ENCODE measurements at regions not wholly inside any gene's neighbourhood (a gene's known extent, or its start where the extent isn't known, plus 50 kb on each side); places are given as distances from the start of the nearest gene placed in this dataset.
"Not testable (repeated sequence)": the region's sequence is repeated elsewhere in the genome, so short reads cannot be mapped to it uniquely, and the experiment has no call there.

DNA sequence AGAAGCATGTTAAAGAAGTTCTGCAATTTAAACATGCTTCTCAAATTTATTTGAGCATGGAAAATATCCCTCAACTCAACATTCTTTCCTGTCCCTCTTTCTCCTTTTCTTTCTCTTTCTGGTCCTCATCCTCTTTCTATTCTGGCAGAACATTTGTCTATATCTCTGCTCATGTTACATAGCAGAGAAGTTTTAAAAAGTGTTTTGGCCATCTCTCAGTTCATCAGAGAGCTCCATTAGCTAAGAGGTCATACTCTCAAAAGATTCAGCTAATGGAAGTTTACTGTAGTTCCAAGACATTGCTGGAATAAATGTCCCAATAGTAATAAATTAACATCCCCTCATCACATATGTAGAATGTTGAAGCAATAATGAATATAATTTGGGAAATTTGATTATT lies 53.5 kb downstream of the XCL2 start:
- no peak for DNase-seq

DNA sequence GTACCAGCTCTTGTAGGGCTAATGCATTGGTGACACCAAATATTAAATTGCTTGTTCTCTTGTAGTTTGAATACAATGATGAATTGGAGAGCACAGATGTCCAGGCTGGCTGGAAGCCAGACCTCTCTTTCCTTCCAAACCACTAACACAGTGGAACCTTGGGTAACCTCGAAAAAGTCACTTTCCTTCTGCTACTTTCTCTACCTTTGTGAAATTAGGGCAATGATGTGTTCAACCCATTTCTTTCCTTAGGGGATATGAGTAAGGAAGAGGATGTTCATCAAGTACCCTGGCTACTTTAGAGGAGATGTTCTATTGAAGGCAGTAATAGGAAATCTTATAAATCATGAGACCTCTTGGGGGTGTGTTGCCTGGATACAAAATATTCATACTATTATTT lies 55.7 kb downstream of the XCL2 start:
- DNase-seq, result no peak

DNA sequence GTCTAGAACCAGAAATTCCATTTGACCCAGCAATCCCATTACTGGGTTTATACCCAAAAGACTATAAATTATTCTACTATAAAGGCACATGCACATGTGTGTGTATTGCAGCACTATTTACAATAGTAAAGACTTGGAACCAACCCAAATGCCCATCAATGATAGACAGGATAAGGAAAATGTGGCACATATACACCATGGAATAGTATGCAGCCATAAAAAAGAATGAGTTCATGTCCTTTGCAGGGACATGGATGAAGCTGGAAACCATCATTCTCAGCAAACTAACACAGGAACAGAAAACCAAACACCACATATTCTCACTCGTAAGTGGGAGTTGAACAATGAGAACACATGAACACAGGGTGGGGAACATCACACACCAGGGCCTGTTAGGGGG lies 57.0 kb downstream of the XCL2 start:
- not testable (repeated sequence) for DNase-seq

DNA sequence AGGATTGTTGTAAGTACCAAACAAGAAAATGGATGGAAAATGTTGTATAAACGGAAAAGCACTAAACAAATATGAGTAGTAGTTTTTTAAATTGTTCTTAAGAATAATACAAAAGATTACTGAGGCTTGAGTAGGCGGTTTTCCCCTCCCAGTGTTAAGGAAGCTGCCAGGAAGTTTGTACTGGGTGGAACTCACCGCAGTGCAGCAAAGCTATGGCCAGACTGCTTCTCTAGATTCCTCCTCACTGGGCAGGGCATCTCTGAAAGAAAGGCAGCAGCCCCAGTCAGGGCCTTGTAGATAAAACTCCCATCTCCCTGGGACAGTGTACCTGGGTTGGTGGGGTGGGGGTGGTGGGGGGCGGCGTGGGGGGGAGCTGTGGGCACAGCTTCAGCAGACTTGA lies 58.7 kb downstream of the XCL2 start:
- DNase-seq, result no peak

DNA sequence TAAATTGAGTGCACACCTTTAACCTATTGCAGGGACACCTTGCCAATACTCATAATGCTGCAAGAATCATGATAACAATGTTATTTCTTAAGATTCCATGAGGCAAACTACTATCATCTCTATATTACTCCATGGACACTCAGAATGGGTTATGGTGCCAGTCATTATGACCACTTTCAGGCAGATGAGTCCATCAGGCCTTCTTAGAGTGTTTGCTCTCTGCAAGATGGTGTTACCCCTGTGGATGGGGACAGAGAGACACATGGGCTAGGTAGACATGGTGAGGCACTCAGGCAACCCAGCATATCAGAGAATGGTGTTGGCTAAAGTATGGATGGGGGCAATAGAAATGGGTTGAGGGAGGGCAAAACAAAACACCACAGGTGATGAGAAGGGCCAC lies 59.7 kb downstream of the XCL2 start:
- DNase-seq, result no peak

DNA sequence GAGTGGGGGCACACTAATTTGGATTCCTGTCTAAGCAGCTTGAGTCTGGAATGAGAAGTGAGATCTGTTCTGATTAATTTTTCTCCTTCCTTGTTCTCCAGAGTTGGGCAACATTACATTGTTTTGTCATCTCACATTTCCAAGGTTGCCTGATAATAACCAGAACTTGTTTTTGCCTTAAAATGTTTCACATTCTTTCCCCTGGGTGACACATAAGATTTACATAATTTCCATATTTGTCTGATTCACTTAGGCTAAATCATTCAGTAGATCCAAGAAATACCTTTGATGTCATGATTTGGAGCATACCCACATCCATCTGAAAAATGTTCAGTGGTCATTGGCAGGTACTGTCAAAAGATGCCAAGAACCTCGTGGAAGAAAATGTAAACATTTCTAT lies 60.3 kb downstream of the XCL2 start:
- DNase-seq, result no peak

DNA sequence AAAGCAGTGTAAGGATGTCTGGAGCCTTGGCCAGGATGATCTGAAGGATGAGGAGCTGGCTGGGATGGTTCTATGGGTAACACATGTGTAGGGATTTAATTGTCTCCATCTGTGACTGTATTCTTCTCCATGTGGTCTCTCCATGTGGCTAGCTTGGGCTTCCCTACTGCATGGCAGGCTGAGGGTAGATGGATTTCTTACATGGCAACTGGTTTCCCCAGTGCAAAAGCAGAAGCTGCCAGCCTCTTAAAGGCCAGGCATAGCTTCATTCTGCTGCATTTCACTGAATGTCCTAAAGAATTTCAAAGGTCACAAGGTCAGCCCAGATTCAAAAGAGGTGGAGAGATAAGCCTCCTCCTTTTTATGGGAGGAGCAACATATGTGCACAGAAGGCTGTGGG lies 61.7 kb downstream of the XCL2 start:
- DNase-seq, result no peak

DNA sequence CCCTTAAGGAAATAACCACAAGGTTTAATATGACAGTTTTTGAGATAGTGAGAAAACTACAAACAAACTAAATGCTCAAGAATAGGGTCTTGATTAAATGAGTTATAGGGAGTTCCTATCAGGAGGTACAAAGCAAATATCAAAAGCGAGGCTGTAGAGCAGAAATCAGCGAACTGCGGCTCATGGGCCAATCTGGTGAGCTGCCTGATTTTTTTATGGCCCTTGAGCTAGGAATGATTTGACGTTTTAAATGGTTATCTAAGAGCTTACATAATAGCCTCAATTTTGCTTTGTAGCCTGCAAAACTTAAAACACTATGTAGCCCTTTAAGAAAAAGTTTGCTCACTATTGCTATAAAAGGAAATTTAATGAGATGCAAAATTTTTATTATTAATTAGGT lies 62.2 kb downstream of the XCL2 start:
- no peak for DNase-seq

DNA sequence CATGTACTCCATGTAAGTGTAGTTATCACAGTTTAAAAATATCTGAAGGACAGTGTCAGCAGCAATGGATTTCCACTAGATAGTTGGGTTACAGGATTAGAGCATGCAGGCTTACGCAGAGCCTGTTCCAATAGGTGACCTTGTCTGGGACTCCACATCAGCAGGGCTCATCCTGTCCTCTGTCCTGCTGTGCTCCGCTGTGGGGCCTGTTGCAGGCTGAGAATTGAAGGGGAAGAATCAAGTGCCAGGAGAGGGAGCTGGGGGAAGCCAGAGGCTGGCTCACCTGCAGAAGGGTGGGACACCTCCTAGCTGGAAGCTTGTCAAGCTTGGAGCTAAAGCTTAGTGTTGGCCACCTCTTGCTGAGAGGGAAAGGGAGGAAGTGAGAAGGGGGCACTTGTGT lies 62.8 kb downstream of the XCL2 start:
- DNase-seq, result no peak

DNA sequence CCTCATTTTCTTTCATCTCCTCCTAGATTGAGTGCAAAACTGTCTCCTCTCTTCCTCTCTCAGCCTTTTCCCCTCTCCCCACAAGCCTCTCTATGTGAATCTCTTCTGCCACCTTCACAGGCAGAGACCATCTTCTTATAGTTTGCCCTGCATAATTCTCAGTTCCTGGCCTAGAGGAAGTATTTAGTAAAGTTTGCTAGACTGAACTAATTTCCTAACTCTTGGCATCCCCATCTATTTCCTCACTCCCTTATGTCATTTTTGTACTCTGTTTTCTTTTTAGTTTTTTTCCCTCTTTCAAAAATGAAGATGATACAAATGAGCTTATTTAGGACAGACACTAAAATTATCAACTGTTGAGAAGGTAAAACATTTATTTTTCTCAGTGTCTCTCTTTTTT lies 66.0 kb downstream of the XCL2 start:
- no peak for DNase-seq

DNA sequence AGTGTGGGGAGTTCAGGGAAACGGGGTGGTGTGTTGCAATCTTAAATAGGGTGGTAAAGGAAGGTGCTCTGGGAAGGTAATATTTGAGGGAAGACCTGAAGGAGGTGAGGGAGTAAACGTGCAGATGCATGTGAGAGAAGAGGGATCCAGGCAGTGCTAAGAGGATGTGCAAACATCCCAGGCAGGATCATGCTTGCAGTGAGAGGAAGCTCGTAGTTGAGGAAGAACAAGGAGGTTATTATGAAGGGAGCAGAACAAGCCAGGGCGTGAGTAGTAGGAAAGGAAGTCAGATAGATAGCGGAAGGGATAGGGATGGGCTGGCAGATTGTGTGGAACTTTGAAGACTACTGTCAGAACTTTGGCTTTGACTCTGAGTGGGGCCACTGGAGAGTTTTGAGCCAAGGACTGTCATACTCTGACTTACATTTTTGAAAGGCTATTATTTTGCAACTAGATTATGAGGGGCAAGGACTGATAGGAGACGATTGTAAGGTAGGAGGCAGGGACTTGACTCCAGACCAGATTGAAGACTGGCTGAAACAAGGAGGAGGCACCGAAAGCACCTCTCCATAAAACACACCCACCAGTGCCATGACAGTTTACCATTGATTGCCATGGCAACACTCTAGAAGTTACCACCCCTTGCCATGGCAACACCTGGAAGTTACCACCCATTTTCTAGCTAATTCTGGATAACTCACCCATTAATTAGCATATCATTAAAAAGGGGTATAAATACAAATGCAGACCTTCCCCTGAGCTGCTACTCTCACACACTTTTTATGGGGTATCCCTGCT lies 67.0 kb downstream of the XCL2 start:
- no peak for DNase-seq

DNA sequence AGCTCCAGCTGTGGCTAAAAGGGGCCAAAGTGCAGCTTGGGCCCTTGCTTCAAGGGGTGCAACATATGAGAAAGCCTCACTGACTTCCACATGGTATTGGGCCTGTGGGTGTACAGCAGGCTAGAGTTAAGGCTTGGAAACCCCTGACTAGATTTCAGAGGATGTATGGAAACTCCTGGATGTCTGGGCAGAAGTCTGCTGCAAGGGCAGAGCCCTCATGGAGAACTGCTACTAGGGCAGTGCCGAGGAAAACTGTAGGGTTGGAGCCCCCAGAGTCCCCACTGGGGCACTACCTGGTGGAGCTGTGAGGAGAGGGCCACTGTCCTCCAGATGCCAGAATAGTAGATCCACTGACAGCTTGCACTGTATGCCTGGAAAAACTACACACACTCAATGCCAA lies 69.5 kb downstream of the XCL2 start:
- DNase-seq, result no peak

DNA sequence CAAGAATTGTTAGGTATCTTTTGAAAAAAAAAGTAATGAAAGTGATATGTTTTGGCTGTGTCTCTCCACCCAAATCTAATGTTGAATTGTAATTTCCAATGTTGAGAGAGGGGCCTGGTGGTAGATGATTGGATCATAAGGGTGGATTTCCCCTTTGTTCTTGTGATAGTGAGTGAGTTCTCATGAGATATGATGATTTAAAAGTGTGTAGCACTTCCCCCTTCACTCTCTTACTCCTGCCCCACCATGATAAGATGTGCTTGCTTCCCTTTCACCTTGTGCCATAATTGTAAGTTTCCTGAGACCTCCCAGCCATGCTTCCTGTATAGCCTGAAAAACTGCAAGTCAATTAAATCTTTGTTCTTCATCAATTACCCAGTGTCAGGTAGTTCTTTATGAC lies 70.7 kb downstream of the XCL2 start:
- DNase-seq, result no peak

DNA sequence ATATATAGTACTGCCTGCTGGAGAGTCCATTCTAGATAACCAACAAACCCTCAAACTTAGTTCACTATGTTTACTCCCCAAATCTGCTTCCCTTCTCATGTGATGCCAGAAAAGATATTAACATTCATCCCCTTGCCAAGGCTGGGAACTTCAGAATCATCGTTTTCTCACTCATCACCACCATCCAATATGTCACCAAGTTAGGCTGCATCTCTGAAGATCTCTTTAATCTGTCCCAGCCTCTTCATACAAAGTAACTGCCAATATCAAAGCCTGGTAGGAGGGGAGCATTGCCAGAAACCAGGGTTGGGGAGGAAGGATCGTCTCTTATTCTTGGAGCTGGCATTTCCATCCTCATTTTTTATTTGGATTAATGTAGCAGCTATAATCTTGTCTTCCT lies 71.6 kb downstream of the XCL2 start:
- no peak for DNase-seq

DNA sequence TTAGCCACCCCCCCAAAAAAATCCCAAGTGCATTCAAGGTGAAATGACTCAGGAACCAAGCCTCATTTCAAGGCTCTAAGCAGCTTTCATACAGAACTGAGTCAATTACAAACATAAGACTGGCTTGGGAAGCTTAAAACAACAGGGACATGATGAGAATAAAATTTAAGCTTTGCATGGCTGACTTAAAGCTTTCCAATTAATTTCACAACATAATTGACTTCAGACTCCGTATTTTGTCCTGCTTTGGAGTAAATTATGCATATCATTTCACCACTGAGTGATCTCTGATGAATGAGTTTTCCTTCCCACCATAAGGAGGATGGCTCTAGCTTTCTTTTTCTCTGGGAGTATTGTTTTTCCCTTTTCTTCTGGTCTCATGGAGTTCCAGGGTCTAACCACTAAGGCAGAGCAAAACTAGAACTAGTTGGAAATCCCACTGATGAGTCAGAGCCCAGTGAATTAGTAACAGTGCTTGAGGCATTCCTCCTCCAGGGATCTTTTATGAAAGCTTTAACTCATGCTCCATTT lies 72.8 kb downstream of the XCL2 start:
- DNase-seq, result peak; percentile 11

DNA sequence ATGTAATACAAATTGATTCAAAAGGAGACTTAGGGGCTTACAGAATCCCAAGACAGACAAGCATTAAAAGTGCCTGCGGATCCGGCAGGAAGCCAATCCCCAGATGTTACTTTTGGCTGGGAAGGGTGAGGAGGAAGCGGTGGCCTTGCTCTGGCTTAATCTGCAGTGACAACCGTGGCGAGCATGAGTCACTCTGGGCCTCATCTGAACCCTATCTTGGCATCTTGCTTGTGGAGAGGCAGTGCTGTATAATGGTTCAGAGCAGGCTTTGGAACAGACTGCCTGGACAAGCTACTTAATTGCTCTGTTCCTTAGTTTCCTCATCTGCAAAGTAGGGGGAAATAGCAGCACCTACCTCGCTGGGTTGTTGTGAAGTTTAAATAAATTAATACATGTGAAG lies 74.1 kb downstream of the XCL2 start:
- no peak for DNase-seq

DNA sequence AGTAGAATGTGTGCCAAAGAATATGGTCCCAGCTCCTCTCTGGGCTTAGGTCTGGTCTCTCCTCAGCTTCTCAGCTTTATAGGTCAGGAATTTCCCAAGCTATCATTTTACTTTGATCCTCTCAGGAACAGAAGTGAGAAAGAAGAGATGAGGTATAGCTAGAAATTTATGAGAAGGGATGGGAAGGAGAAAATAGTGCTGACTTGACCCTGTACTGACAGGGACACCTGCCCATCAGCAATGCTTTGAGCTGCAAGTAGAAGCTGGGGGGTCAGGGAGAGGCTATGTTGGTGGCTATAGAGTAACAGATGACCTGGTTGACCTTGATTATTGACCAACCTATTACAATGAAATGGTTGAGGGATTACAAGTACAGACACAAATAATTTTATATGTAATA lies 75.0 kb downstream of the XCL2 start:
- no peak for DNase-seq

DNA sequence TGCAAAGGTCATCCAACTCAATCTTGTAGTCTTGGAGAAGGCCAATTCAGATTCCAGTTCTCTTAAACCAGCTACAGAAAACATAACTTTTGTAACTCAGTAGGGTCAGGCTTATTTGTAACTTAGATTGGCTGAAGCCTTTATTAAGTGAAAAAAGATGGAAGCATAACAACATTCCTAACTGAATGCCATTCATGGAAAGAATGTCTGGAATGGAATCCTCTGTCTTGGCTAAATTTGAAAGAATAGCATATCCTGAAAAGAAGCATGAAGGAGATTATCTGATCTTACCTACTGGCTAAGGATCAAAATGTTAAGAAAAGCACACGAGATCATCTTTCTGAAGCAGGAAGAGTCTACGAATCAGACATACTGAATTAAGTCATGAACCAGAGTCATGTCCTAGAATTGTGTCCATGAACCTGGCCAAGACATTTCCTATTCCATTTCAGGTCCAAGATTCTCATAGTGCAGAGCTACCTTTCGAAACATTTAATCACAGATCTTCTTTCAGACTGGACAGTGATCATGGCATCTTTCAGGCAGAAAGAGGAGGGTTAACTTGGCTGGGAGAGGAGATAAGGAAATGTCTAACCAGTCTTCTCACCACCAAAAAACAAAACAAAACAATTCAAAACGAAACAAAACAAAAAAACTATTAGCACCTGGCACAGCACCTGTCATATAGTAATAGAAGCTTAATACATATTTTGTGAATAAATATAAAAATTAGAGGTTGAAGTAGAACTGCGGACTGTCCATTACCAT lies 75.6 kb downstream of the XCL2 start:
- DNase-seq, result no peak

DNA sequence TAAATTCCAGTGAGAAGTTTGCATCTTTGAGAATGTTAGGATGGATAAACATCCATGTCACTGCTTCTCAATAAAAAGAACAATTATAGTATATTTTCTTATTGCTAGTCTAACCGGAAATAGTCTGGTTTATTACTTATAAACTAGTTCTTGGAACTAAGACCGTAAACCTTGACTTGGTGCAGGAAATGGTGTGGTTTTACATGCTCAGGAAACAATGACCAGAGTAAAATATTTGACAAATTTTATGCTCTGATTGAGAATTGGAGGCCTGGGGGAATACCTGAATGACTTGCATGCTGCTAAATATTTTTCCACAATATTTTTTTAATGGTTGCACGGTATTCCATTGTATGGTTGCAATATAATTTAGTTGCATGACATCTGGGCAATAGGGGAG lies 76.3 kb downstream of the XCL2 start:
- no peak for DNase-seq

DNA sequence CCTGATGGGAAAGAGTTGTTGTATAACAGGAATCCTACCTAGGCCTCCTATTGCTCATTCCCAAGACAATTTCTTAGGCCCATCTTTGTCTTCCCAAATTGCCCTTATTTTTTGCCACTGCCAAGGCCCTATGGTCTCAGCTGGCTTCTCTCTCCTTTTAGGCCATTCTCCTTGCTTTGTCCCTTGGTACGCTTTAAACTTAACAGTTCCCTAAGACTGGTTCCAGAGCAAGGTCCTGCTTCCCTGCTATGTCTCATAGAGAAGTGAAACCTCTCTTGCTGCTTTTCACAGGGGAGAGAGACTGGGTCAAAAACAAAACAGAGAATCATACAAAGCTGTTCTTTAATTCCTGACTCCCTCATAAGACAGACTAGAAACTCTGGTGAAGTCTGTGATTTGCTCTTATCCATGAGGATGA lies 77.1 kb downstream of the XCL2 start:
- no peak for DNase-seq

DNA sequence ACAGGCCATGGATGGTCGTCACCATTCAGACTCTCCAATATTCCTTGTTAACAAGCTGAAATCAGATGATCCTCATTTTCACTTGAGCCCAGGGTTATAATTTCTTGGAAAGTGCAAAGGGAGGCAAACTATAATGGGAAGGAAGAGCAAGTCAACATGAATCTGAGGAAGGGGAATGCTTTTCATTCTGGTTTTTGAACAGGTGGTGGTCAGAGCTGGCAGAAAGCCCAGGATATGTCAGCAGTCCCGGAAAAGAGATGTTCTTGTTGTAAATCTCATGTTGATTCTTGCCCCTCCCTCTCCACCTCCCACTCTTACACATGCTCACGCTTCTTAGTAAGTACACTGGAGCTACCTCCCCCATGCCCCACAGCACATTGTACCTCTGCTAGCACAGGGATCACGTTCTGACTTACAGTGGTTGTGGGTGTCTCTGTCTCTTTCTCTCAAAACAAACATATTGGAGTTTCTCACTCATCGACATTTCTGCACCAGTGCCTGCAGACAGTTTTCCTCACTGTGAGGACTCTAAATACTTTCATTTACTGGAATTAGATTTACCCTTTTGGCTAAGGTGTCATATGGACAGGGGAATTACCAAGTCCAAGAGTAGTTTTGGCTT lies 77.6 kb downstream of the XCL2 start:
- peak; percentile 25 for DNase-seq

DNA sequence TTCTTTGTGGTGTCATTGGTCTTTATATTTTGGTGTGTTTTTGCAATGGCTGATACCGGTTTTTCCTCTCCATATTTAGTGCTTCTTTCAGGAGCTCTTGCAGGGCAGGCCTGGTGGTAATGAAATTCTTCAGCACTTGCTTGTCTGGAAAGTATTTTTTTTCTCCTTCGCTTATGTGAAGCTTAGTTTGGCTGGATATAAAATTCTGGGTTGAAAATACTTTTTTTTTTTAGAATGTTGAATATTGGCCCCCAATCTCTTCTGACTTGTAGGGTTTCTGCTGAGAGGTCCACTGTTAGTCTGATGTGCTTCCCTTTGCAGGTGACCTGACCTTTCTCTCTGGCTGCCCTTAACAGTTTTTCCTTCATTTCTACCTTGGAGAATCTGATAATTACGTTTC lies 82.7 kb downstream of the XCL2 start:
- not testable (repeated sequence) for DNase-seq

DNA sequence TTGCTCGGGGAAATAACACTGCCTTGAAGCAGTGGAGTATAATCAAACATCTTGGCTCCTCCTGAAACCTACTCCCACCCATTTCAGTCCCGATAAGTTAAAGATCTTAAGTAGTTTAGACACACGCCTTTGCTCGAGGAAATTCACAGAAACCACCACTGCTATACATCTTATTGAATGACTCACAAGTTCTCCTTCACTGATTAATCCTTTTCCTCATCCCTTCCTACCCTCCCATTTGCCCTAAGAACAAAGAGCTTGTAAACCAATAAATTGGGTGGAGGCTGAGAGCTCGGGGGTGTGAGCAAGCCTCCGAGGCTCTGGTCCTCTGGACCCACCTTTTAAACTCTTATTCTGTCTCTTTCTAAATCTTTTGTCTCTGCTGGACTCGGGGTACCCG lies 86.5 kb downstream of the XCL2 start:
- DNase-seq, result not testable (repeated sequence)

DNA sequence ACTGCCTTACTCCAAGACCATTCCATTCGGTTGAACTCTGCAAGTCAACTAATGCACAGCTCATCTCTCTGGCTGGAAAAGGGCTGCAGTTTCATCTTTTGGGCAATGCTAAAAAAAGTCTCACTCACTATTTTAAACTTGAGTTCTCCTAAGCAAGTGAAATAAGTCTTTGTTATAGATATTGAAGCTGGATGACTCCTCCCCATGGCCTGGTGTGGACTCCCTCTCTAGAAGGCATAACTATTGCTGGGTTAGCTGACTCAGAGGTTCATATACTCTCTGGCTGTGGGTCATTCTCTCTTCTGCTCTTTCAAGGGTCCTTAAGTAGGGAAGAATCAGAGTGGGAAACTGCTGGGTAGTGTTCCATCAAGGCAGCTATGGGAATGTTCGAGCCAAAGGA lies 88.0 kb downstream of the XCL2 start:
- DNase-seq, result no peak

Measured in NCI-H1694 (cell line).